GF-D8 (cell line): ENCODE measurements at regions not wholly inside any gene's neighbourhood (a gene's known extent, or its start where the extent isn't known, plus 50 kb on each side); places are given as distances from the start of the nearest gene placed in this dataset.

Experiments used
- DNase-seq: peaks from one replicate; lab custom pipeline; 2025; lab: John Stamatoyannopoulos, UW

- no peak for DNase-seq
Observed at GRCh38 chr11:70535191-70535971, 137.1 kb downstream of the CTTN start.

GRCh38 chr11:70536051-70536877, 137.9 kb downstream of the CTTN start:
- no peak for DNase-seq

- DNase-seq, result no peak
Observed at GRCh38 chr11:70537576-70538571, 139.5 kb downstream of the CTTN start.

- DNase-seq, result no peak
Observed at GRCh38 chr11:70538641-70539359, 140.5 kb downstream of the CTTN start.

- no peak for DNase-seq
Observed at GRCh38 chr11:70539360-70540095, 141.2 kb downstream of the CTTN start.

- DNase-seq, result no peak
Observed at GRCh38 chr11:70540196-70540595, 141.9 kb downstream of the CTTN start.

GRCh38 chr11:70541176-70541575, 142.8 kb downstream of the CTTN start:
- no peak for DNase-seq

- DNase-seq, result no peak
Observed at GRCh38 chr11:70541699-70542098, 143.4 kb downstream of the CTTN start.

- no peak for DNase-seq
Observed at GRCh38 chr11:70542406-70542805, 144.1 kb downstream of the CTTN start.

- DNase-seq, result no peak
Observed at GRCh38 chr11:70542811-70543210, 144.5 kb downstream of the CTTN start.

- DNase-seq, result no peak
Observed at GRCh38 chr11:70543611-70544010, 145.3 kb downstream of the CTTN start.

GRCh38 chr11:70544067-70544773, 145.9 kb downstream of the CTTN start:
- DNase-seq, result no peak

GRCh38 chr11:70544774-70545609, 146.7 kb downstream of the CTTN start:
- DNase-seq, result no peak

GRCh38 chr11:70545610-70545912, 147.2 kb downstream of the CTTN start:
- no peak for DNase-seq

GRCh38 chr11:70546191-70546940, 148.0 kb downstream of the CTTN start:
- DNase-seq, result no peak

- no peak for DNase-seq
Observed at GRCh38 chr11:70547386-70547785, 149.1 kb downstream of the CTTN start.

GRCh38 chr11:70547821-70548670, 149.7 kb downstream of the CTTN start:
- DNase-seq, result no peak

GRCh38 chr11:70548976-70549375, 150.6 kb downstream of the CTTN start:
- no peak for DNase-seq
